ENCODE measurements at regions not wholly inside any gene's neighbourhood (a gene's known extent, or its start where the extent isn't known, plus 50 kb on each side); places are given as distances from the start of the nearest gene placed in this dataset.

DNA sequence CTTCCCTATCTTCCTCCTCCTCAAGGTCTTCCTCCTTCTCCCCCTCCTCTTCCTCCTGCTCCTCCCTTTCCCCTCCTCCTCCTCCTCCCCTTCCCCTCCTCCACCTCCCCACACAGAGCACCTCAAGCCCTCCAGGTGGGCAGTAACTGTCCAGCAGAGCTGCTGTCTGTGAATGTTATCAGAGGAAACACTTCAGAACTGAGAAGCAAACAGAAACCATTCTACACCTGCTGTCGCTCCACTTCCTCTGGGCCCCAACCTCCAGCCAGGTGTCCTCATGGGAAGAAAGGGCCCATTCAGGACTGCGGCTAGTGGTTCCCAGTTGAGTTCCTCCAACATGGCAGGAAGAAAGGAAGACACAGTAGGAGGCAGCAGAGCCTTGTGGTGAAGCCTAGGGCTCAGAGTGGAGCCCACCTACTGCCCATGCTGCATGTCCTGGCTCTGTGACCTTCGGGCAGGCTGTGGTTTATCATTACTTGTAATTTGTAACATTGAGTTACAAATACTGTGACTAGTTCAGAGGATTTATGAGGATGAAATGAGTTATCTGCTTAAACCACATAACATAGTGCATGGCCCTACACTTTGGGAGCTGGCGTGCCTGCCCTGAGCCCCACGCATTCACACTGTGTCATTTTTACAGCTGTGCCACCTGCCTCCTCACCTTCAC, 165.9 kb upstream of the ID2 start:
- no peaks in the 10 kb centered on the region for H3K27me3 ChIP-seq
- H3K4me3 ChIP-seq (replicated peaks in 1 of 3) = no peak overlapping the region
- no peak for DNase-seq
- WGBS, 2 donors = 84 to 87% methylated on average over 5 of the region's 5 CpGs
- no peaks in the 10 kb centered on the region for H3K36me3 ChIP-seq
- no peaks in the 10 kb centered on the region for H3K9me3 ChIP-seq
- no peak for TF ChIP-seq POLR2A (IDR thresholded peaks at IDR 0.05)
- TF ChIP-seq, protein P1, sequence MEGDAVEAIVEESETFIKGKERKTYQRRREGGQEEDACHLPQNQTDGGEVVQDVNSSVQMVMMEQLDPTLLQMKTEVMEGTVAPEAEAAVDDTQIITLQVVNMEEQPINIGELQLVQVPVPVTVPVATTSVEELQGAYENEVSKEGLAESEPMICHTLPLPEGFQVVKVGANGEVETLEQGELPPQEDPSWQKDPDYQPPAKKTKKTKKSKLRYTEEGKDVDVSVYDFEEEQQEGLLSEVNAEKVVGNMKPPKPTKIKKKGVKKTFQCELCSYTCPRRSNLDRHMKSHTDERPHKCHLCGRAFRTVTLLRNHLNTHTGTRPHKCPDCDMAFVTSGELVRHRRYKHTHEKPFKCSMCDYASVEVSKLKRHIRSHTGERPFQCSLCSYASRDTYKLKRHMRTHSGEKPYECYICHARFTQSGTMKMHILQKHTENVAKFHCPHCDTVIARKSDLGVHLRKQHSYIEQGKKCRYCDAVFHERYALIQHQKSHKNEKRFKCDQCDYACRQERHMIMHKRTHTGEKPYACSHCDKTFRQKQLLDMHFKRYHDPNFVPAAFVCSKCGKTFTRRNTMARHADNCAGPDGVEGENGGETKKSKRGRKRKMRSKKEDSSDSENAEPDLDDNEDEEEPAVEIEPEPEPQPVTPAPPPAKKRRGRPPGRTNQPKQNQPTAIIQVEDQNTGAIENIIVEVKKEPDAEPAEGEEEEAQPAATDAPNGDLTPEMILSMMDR (IDR thresholded peaks at IDR 0.05) = no peak
- peaks cover 13 to 22% of the 10 kb centered on the region in 2 donors for H3K4me1 ChIP-seq
- intact Hi-C loops (cut with DNase I) = no loop called here
- H3K27ac ChIP-seq = no peak overlapping the region

DNA sequence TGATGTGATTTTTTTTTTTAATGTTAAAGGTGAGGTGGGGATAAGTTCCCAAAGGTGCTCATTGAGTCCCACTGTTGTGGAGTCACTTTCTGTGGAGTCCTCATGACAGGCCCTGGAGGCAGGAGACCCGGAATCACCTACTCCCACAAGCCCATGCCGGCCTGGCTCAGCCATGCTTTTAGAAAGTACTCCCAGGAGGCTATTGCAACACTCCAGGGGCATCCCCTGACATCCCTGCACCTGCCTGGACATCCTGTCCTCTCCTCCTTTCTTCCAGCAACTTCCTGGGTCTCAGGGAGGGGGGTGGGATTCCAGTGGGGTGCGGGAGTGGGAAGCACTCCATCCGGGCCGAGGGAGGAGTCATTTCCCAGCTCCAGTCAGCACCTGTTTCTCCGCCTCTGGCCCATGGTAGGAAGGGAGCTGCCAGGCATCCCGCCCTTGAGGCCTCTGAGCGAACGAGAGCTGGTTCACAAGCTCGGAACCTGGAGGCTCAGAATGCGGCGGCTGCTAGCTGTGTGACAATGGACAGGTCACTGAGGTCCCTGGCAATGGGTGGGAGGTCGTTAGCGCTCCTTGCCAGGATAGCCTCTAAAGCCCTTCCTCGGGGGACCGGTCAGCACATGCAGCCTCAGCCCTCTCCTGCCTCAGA, 163.9 kb upstream of the ID2 start:
- H3K4me3 ChIP-seq (replicated peaks in 1 of 3) = no peak overlapping the region
- no peaks in the 10 kb centered on the region for H3K36me3 ChIP-seq
- no peak overlapping the region for H3K27ac ChIP-seq
- TF ChIP-seq POLR2A (IDR thresholded peaks at IDR 0.05) = no peak
- TF ChIP-seq, protein P1 (IDR thresholded peaks at IDR 0.05) = no peak
- H3K9me3 ChIP-seq = no peaks in the 10 kb centered on the region
- 88 to 91% methylated on average over 15 to 16 of the region's 16 CpGs for WGBS, 2 donors
- intact Hi-C loops (cut with DNase I) = no loop called here
- no peaks in the 10 kb centered on the region for H3K27me3 ChIP-seq
- H3K4me1 ChIP-seq = peaks cover 13 to 22% of the 10 kb centered on the region in 2 donors
- DNase-seq = no peak

DNA sequence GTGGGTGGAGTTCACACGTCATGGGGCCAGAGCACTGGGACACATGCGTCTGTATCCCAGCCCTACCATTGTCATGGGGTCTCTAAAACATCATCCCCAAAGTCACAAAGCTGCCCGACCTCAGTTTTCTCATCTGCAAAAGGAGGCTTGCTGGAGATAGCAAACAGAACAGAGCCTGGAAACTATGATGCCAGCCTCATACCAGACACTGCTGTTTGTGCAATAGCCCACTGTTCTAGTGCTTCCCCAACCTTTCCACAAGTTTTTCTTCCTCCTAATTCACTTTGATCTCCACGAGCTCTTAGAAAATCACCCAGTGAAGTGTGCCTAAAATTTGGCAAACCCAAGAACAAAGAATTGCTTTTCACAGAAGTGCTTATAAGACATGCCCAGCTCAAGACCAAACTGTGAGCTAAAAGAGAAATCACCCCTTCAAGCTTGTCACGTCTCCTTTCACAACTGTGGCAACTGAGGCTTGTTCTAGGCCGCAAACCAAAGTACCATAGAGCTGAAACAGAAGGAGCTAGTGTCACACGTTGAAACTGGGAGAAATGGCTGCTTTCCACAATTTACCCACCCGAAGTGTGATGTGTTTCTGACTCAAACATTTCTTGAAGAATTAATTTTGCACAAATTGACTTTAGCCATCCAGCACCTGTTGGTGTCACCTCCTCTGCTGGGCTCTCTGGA, 162.7 kb upstream of the ID2 start:
- DNase-seq = peak in 1 of 2 donors; percentile 49
- no peak for TF ChIP-seq POLR2A (IDR thresholded peaks at IDR 0.05)
- TF ChIP-seq, protein P1 (IDR thresholded peaks at IDR 0.05) = no peak
- H3K27me3 ChIP-seq = no peaks in the 10 kb centered on the region
- 45 to 50% methylated on average over 8 of the region's 8 CpGs for WGBS, 2 donors
- H3K36me3 ChIP-seq = no peaks in the 10 kb centered on the region
- no peak overlapping the region for H3K4me3 ChIP-seq (replicated peaks in 1 of 3)
- intact Hi-C loops (cut with DNase I) = no loop called here
- H3K27ac ChIP-seq = peak overlapping the region in 1 of 3 donors; percentile 26
- H3K9me3 ChIP-seq = no peaks in the 10 kb centered on the region
- H3K4me1 ChIP-seq = peaks cover 13 to 22% of the 10 kb centered on the region in 2 donors

DNA sequence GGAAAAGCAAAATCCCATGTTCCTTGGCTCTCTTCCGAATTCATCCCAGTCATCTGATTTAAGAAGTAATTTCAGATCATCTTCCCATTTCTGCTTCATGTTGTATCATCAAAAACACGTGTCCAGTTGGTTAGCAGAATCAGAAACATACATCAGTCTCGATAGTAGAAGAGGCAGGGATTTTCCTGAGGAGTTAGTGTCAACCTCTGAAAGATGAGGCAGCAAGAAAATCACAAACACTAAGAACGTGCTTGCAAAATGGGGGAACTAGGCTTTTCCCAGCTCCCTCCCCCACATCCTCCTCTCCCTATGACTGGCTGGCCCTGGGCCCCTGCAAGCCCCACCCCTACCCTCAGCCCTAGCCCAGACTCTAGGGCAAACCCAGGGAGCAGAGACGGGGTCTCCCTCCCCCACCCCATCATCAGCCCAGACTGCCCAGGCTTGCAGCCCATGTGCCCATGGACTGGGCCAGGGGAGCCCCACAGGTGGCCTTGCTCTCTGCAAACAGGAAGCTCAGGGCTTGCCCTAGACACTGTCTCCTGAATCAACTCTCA, 161.0 kb upstream of the ID2 start:
- DNase-seq = no peak
- TF ChIP-seq, protein P1 (IDR thresholded peaks at IDR 0.05) = no peak
- TF ChIP-seq POLR2A (IDR thresholded peaks at IDR 0.05) = no peak
- H3K27me3 ChIP-seq = no peaks in the 10 kb centered on the region
- no peaks in the 10 kb centered on the region for H3K9me3 ChIP-seq
- 88 to 93% methylated on average over 5 of the region's 5 CpGs for WGBS, 2 donors
- no peak overlapping the region for H3K4me3 ChIP-seq (replicated peaks in 1 of 3)
- intact Hi-C loops (cut with DNase I) = loop anchor here (10.0 kb wide), 1 partner anchor 54 kb away; no protein-coding TSS in a partner anchor
- no peaks in the 10 kb centered on the region for H3K36me3 ChIP-seq
- peaks cover 19 to 22% of the 10 kb centered on the region in 2 donors for H3K4me1 ChIP-seq
- no peak overlapping the region for H3K27ac ChIP-seq
